ENCODE measurements at regions not wholly inside any gene's neighbourhood (a gene's known extent, or its start where the extent isn't known, plus 50 kb on each side); places are given as distances from the start of the nearest gene placed in this dataset.

- Histone ChIP-seq H2BK5ac (ENCODE audit: insufficient read length, low read length) (no peak overlapping the region), H3K23me2 (ENCODE audit: insufficient read length, low read depth, low read length, poor library complexity, severe bottlenecking) (no peaks in the 10 kb centered on the region), H2BK15ac (ENCODE audit: low read depth, low read length) (no peak overlapping the region), H2BK20ac (ENCODE audit: low read depth, low read length, poor library complexity, severe bottlenecking) (no peak overlapping the region), H2BK12ac (ENCODE audit: insufficient read length, low read depth, low read length) (no peak overlapping the region), H3K4me2 (ENCODE audit: insufficient read depth, insufficient read length, low read length) (no peak overlapping the region), H3K27me3 (ENCODE audit: insufficient read depth, low read length) (no peaks in the 10 kb centered on the region), H2AK5ac (ENCODE audit: insufficient read length, low read length) (no peak overlapping the region), H3K9me3 (ENCODE audit: control insufficient read depth, low read depth, low read length) (no peaks in the 10 kb centered on the region), H3K18ac (ENCODE audit: insufficient read length, low read depth, low read length) (no peak overlapping the region), H4K91ac (ENCODE audit: insufficient read length, low read depth, low read length) (no peak overlapping the region), H3K23ac (ENCODE audit: insufficient read length, low read depth, low read length) (no peak overlapping the region), H3K4ac (ENCODE audit: low read depth, low read length) (no peak overlapping the region), H3K4me1 (ENCODE audit: insufficient read depth, low read length) (no peaks in the 10 kb centered on the region), H3T11ph (ENCODE audit: low read length) (no peak overlapping the region), H3K9ac (ENCODE audit: extremely low read depth, insufficient read length, low read length) (no peak overlapping the region), H3K79me2 (ENCODE audit: insufficient read depth, low read length) (no peaks in the 10 kb centered on the region), H2BK120ac (ENCODE audit: low read depth, low read length, poor library complexity, severe bottlenecking) (no peak overlapping the region), H3K79me1 (ENCODE audit: insufficient read depth, low read depth, low read length, poor library complexity, severe bottlenecking) (no peaks in the 10 kb centered on the region), H4K5ac (ENCODE audit: insufficient read length, low read depth, low read length) (no peak overlapping the region), H4K8ac (replicated peaks; ENCODE audit: insufficient read length, low read depth, low read length) (no peak overlapping the region), H3K56ac (ENCODE audit: insufficient read length, low read depth, low read length) (no peak overlapping the region), H3K14ac (ENCODE audit: insufficient read depth, low read length) (no peak overlapping the region), H3K27ac (ENCODE audit: insufficient read length, low read depth, low read length) (no peak overlapping the region), H4K20me1 (ENCODE audit: control insufficient read depth, insufficient read depth, insufficient read length) (no peaks in the 10 kb centered on the region), H2AFZ (ENCODE audit: low read length) (no peak overlapping the region)
- Mint-ChIP-seq H3K27me3 (ENCODE audit: low read depth) (no peaks in the 10 kb centered on the region), H3K27ac (no peak overlapping the region), H3K4me3 (no peak overlapping the region), H3K36me3 (ENCODE audit: insufficient read depth in 1 of 3, low read depth in 3 of 3) (no peaks in the 10 kb centered on the region), H3K9me3 (peaks cover 5 to 9% of the 10 kb centered on the region in 2 experiments; a peak in 4 of 5 replicates), H3K4me1 (no peaks in the 10 kb centered on the region)
- TF ChIP-seq CTCF (conservative IDR thresholded peaks at IDR 0.05): no peak
- DNase-seq: no peak
- no CpG with 5 or more reads among the region's 3 CpGs for WGBS (ENCODE audit: extremely low coverage, insufficient read length, low lambda C conversion rate)
These were observed 358.6 kb downstream of the IRX1 start for GRCh38 chr5:3954199-3954598.

All from H9 (cell line).